Activated CD8-positive, alpha-beta memory T cell treated with anti-CD3 and anti-CD28 coated beads, Interleukin-2, amount 50 U/mL, for 1 hour (primary cell): ENCODE measurements at regions not wholly inside any gene's neighbourhood (a gene's known extent, or its start where the extent isn't known, plus 50 kb on each side); places are given as distances from the start of the nearest gene placed in this dataset.
"Not testable (repeated sequence)": the region's sequence is repeated elsewhere in the genome, so short reads cannot be mapped to it uniquely, and the experiment has no call there.

ENCODE experiments used
- DNase-seq: peaks from one replicate; pipeline ENCODE4 v3.0.0-alpha.2; 2020; ENCODE audit errors: extremely low read depth

GRCh38 chr5:175347027-175347426, 97.0 kb downstream of the DRD1 start:
- no peak for DNase-seq

GRCh38 chr5:175344331-175345195, 99.4 kb downstream of the DRD1 start:
- DNase-seq = no peak

- no peak for DNase-seq
Measured at GRCh38 chr5:175343308-175343707, 100.7 kb downstream of the DRD1 start.

- no peak for DNase-seq
Measured at GRCh38 chr5:175340180-175340579, 103.8 kb downstream of the DRD1 start.

- no peak for DNase-seq
Measured at GRCh38 chr5:175337680-175338079, 106.3 kb downstream of the DRD1 start.

- no peak for DNase-seq
Measured at GRCh38 chr5:175336781-175337180, 107.2 kb downstream of the DRD1 start.

- DNase-seq = no peak
Measured at GRCh38 chr5:175335691-175336090, 108.3 kb downstream of the DRD1 start.

- not testable (repeated sequence) for DNase-seq
Measured at GRCh38 chr5:175331173-175332036, 112.6 kb downstream of the DRD1 start.

GRCh38 chr5:175329976-175330375, 114.0 kb downstream of the DRD1 start:
- no peak for DNase-seq

- DNase-seq = no peak
Measured at GRCh38 chr5:175328687-175329086, 115.3 kb downstream of the DRD1 start.

- DNase-seq = no peak
Measured at GRCh38 chr5:175328176-175328575, 115.8 kb downstream of the DRD1 start.

- no peak for DNase-seq
Measured at GRCh38 chr5:175325681-175326080, 118.3 kb downstream of the DRD1 start.

- DNase-seq = no peak
Measured at GRCh38 chr5:175321927-175322532, 122.0 kb downstream of the DRD1 start.

- DNase-seq = no peak
Measured at GRCh38 chr5:175319199-175319598, 124.8 kb downstream of the DRD1 start.

GRCh38 chr5:175317872-175318271, 126.1 kb downstream of the DRD1 start:
- DNase-seq = no peak

- no peak for DNase-seq
Measured at GRCh38 chr5:175309218-175309810, 134.7 kb downstream of the DRD1 start.

- DNase-seq = no peak
Measured at GRCh38 chr5:175308701-175309100, 135.3 kb downstream of the DRD1 start.

GRCh38 chr5:175306381-175306780, 137.6 kb downstream of the DRD1 start:
- no peak for DNase-seq

- DNase-seq = no peak
Measured at GRCh38 chr5:175305251-175305650, 138.7 kb downstream of the DRD1 start.

GRCh38 chr5:175290379-175290778, 153.6 kb downstream of the DRD1 start:
- DNase-seq = no peak

GRCh38 chr5:175288048-175288621, 155.8 kb downstream of the DRD1 start:
- no peak for DNase-seq

GRCh38 chr5:175286981-175287380, 157.0 kb downstream of the DRD1 start:
- no peak for DNase-seq
